ENCODE measurements at regions not wholly inside any gene's neighbourhood (a gene's known extent, or its start where the extent isn't known, plus 50 kb on each side); places are given as distances from the start of the nearest gene placed in this dataset.

GRCh38 chr1:25041916-25042315 is 111.8 kb upstream of the RUNX3 start:
- TF ChIP-seq CTCF (conservative IDR thresholded peaks at IDR 0.05; ENCODE audit: low read depth, low read length) (no peak), SMC3 (IDR thresholded peaks at IDR 0.05; ENCODE audit: low read depth, low read length) (no peak), POLR2A (IDR thresholded peaks at IDR 0.05; ENCODE audit: low read depth, low read length) (no peak), RAD21 (IDR thresholded peaks at IDR 0.05; ENCODE audit: low read length) (no peak), FOS (IDR thresholded peaks at IDR 0.05; ENCODE audit: low read depth, low read length) (no peak), MAZ (IDR thresholded peaks at IDR 0.05; ENCODE audit: borderline replicate concordance, low read depth, low read length) (no peak), NFE2L2 (IDR thresholded peaks at IDR 0.05; ENCODE audit: low read depth, low read length) (no peak), USF2 (IDR thresholded peaks at IDR 0.05; ENCODE audit: low read depth, low read length) (no peak), CEBPB (IDR thresholded peaks at IDR 0.05; ENCODE audit: low read depth, low read length) (no peak), CHD1 (IDR thresholded peaks at IDR 0.05; ENCODE audit: low read depth, low read length) (no peak), MAFK (IDR thresholded peaks at IDR 0.05; ENCODE audit: low read depth, low read length) (no peak), ELK1 (IDR thresholded peaks at IDR 0.05; ENCODE audit: borderline replicate concordance, low read depth, low read length) (no peak), RCOR1 (IDR thresholded peaks at IDR 0.05; ENCODE audit: insufficient replicate concordance, low read length) (no peak), BHLHE40 (IDR thresholded peaks at IDR 0.05; ENCODE audit: low read depth, low read length) (no peak)

Data from IMR-90 (cell line).